ENCODE measurements at regions not wholly inside any gene's neighbourhood (a gene's known extent, or its start where the extent isn't known, plus 50 kb on each side); places are given as distances from the start of the nearest gene placed in this dataset.

DNA sequence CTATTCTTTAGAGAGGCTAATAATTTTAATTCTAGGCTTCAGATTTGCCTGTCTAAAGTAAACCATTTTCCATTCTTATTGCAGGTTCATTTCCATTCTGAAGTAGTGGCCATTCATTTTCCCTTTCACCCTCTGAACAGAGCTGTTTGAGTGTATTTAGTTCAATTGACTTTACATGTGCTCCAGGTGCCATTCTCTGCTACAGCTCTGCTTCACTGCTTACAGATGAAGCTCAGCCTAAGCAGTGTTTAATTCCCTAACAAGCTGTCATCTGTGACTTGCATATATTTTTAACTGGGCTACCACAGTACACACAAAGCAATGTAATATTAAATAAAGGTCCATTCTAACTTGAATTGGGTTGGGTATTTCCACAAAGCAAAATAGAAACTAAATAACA lies 1031.6 kb downstream of the KCNT2 start:
- H3K4me3 ChIP-seq (ENCODE audit: low read depth, low read length), result no peak overlapping the region
- DNase-seq (ENCODE audit: low read depth), result no peak
- TF ChIP-seq, protein P1, sequence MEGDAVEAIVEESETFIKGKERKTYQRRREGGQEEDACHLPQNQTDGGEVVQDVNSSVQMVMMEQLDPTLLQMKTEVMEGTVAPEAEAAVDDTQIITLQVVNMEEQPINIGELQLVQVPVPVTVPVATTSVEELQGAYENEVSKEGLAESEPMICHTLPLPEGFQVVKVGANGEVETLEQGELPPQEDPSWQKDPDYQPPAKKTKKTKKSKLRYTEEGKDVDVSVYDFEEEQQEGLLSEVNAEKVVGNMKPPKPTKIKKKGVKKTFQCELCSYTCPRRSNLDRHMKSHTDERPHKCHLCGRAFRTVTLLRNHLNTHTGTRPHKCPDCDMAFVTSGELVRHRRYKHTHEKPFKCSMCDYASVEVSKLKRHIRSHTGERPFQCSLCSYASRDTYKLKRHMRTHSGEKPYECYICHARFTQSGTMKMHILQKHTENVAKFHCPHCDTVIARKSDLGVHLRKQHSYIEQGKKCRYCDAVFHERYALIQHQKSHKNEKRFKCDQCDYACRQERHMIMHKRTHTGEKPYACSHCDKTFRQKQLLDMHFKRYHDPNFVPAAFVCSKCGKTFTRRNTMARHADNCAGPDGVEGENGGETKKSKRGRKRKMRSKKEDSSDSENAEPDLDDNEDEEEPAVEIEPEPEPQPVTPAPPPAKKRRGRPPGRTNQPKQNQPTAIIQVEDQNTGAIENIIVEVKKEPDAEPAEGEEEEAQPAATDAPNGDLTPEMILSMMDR (conservative IDR thresholded peaks at IDR 0.05; ENCODE audit: low read depth, low read length), result no peak

DNA sequence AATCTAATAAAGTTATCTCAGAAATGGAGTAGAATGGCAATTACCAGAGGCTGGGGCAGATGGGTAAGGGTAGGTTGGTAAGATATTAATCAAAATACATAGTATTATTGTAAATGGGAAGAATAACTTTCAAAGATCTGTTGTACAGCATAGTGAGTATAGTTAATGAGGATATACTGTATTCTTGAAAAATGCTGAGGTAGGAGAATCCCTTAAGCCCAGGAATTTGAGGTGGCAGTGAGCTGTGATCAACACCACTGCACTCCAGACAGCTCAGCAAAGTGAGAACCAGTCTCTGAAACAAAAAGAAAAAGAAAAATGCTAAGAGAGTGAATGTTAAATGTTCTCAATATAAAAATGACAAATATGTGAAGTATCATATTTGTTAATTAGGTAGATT lies 1033.7 kb downstream of the KCNT2 start:
- DNase-seq (ENCODE audit: low read depth), result no peak
- H3K4me3 ChIP-seq (ENCODE audit: low read depth, low read length), result no peak overlapping the region
- TF ChIP-seq, protein P1 (conservative IDR thresholded peaks at IDR 0.05; ENCODE audit: low read depth, low read length), result no peak

DNA sequence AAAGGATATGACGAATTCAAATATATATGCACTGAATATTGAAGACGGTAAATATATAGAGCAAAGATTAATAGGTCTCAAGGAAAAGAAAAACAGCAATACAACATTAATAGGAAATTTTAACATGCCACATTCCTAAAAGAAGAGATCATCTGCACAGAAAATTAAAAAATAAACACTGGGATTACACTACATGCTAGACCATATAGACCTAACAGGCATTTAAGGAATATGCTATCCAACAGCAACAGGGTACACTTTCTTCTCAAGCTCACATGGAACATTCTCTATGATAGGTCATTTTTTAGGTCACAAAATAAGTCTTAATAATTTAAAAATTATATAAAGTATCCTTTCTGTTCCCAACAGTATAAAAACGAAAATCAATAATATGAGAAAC lies 1038.3 kb downstream of the KCNT2 start:
- no peak for DNase-seq (ENCODE audit: low read depth)
- no peak overlapping the region for H3K4me3 ChIP-seq (ENCODE audit: low read depth, low read length)
- TF ChIP-seq, protein P1 (conservative IDR thresholded peaks at IDR 0.05; ENCODE audit: low read depth, low read length), result no peak

DNA sequence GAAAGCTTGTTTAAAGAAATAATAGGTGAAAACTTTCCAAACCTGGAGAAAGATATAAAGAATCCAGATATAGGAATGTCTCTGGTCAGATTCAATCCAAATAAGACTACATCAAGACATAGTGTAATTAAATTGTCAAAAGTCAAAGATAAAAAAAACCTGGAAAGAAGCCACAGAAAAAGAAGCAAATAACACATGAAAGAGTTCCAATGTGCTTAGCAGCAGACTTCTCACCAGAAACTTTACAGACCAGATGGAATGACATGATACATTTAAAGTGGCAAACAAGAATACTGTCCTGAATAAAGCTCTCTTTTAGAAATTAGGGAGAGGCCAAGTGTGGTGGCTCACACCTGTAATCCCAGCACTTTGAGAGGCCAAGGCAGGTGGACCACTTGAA lies 1039.9 kb downstream of the KCNT2 start:
- no peak for DNase-seq (ENCODE audit: low read depth)
- TF ChIP-seq, protein P1 (conservative IDR thresholded peaks at IDR 0.05; ENCODE audit: low read depth, low read length), result no peak
- no peak overlapping the region for H3K4me3 ChIP-seq (ENCODE audit: low read depth, low read length)

DNA sequence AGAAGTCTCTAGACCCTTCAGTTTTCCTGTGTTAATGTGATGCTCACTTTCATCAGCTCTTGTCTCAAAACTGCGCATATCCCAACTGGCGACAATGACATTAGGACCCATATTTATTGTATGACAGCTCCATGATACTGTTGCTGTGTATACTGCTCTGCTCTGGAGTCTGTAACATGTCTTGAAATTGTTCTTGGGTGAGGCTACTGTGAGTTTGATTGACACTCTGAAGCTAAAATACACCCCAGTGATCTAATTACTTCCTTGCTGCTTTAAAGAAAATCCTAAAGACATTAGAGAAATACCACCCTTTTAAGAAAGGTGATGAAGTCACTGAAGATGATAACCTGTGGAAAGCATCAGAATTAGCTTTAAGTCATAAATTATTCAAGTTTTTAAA lies 1046.2 kb downstream of the KCNT2 start:
- H3K4me3 ChIP-seq (ENCODE audit: low read depth, low read length), result no peak overlapping the region
- DNase-seq (ENCODE audit: low read depth), result no peak
- TF ChIP-seq, protein P1 (conservative IDR thresholded peaks at IDR 0.05; ENCODE audit: low read depth, low read length), result no peak

DNA sequence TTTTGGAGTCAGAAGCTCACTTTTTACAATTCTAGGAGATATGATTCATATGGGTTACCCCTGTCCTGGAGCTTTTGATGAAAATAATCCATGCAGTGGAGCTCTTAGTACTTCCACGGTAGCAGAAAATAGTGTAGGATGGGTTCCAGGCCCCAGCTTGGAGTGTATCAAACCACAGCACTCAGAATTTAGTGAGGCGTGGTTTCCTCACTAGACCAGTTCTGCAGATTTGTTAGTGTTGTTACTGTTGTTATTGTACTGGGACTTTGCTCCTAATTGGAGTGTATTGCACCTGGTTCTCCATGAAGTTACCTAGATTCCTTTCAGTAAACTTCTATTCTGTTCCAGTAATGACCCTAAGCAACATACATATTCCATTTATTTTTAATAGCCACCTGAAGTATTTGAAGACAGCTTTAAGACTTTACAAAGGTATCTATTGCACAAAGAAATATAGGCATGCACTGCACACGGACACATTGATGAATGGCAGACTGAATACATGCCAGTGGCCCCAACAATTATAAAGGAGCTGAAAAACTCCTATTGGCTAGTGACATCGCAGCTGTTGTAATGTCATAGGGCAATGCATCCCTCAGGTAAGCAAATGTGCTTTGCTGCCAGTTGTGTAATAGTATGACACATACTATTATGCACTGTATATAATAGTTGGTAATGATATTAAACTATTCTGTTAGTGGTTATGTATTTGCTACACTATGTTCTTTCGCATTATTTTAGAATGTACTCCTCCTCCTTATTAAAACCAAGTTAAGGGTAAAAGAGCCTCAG lies 1058.0 kb downstream of the KCNT2 start:
- DNase-seq (ENCODE audit: low read depth), result no peak
- no peak overlapping the region for H3K4me3 ChIP-seq (ENCODE audit: low read depth, low read length)
- TF ChIP-seq, protein P1 (conservative IDR thresholded peaks at IDR 0.05; ENCODE audit: low read depth, low read length), result no peak

DNA sequence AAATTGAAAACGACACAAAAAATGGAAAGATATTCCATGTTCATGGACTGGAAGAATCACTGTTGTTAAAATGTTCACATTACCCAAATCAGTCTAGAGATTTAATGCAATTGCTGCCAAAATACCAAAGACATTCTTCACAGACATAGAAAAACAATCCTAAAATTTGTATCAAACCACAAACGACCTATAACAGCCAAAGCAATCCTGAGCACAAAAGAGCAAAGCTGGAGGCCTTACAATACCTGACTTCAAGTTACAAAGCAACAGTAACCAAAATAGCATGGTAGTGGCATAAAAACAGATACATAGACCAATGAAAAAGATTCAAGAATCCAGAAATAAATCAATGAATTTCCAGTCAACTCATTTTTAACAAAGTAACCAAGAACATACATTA lies 1077.3 kb downstream of the KCNT2 start:
- TF ChIP-seq, protein P1 (conservative IDR thresholded peaks at IDR 0.05; ENCODE audit: low read depth, low read length), result no peak
- no peak overlapping the region for H3K4me3 ChIP-seq (ENCODE audit: low read depth, low read length)
- no peak for DNase-seq (ENCODE audit: low read depth)

Measured in epithelial cell of proximal tubule (primary cell).